WTC11 (cell line): ENCODE measurements at regions not wholly inside any gene's neighbourhood (a gene's known extent, or its start where the extent isn't known, plus 50 kb on each side); places are given as distances from the start of the nearest gene placed in this dataset.

Experiments
- ATAC-seq: fragments of 200-7000 bp; cut with Tn5 transposase; 2 replicates; pipeline ENCODE4 v1.10.0; 2021; ENCODE audit warnings: mild to moderate bottlenecking, moderate library complexity
- CTCF ChIA-PET: fragments of 300-600 bp; sonication (Branson Sonifier 250); formaldehyde crosslinking; loops from one replicate; lab custom pipeline; 2021; ENCODE audit warnings: antibody characterized with exemption; lab: Charles Lee
- POLR2A ChIA-PET: fragments of 350-600 bp; sonication (Branson Sonifier 250); formaldehyde crosslinking; loops from one replicate; lab custom pipeline; 2021; ENCODE audit warnings: antibody characterized with exemption; lab: Charles Lee
- DNase-seq: peaks from one replicate; pipeline ENCODE4 v3.0.0; 2021; ENCODE audit warnings: low spot score
- H3K27ac Mint-ChIP-seq: 2 replicates; pipeline ENCODE4 v1.8.0; 2021; ENCODE audit warnings: mixed read lengths
- H3K27me3 Mint-ChIP-seq: 2 replicates; pipeline ENCODE4 v1.8.0; 2021; ENCODE audit warnings: low read depth, mild to moderate bottlenecking, moderate library complexity, mixed read lengths
- H3K36me3 Mint-ChIP-seq: 2 replicates; pipeline ENCODE4 v1.8.0; 2021; ENCODE audit warnings: mixed read lengths
- H3K4me1 Mint-ChIP-seq: 2 replicates; pipeline ENCODE4 v1.8.0; 2022; ENCODE audit warnings: mixed read lengths
- H3K4me3 Mint-ChIP-seq: 2 replicates; pipeline ENCODE4 v1.8.0; 2021; ENCODE audit warnings: mild to moderate bottlenecking, moderate library complexity, mixed read lengths
- H3K9me3 Mint-ChIP-seq: 2 replicates; pipeline ENCODE4 v1.8.0; 2021; ENCODE audit warnings: mixed read lengths
- ATF1 ChIP-seq: sonication (generic); formaldehyde crosslinking; IDR thresholded peaks from 2 replicates; pipeline ENCODE4 v1.8.1; 2023; ENCODE audit warnings: mild to moderate bottlenecking, moderate library complexity, missing genetic modification reagents
- CREB1 ChIP-seq: sonication (generic); formaldehyde crosslinking; IDR thresholded peaks from 2 replicates; pipeline ENCODE4 v1.8.0; 2023; ENCODE audit warnings: mild to moderate bottlenecking, missing genetic modification reagents
- FOXP1 ChIP-seq: sonication (generic); formaldehyde crosslinking; IDR thresholded peaks from 2 replicates; pipeline ENCODE4 v1.8.0; 2022; ENCODE audit warnings: missing genetic modification reagents, mild to moderate bottlenecking, moderate library complexity, borderline replicate concordance
- FOXP4 ChIP-seq: sonication (generic); formaldehyde crosslinking; IDR thresholded peaks from 2 replicates; pipeline ENCODE4 v1.8.0; 2022; ENCODE audit warnings: mild to moderate bottlenecking, missing genetic modification reagents
- IRF2 ChIP-seq: sonication (generic); formaldehyde crosslinking; IDR thresholded peaks from 2 replicates; pipeline ENCODE4 v1.8.0; 2022; ENCODE audit warnings: low read depth, missing genetic modification reagents, borderline replicate concordance
- JAZF1 ChIP-seq: fragments of 250-450 bp; sonication (Bioruptor Pico); IDR thresholded peaks from 2 replicates; pipeline ENCODE4 v1.9.0; 2021; ENCODE audit warnings: moderate library complexity, mild to moderate bottlenecking, inconsistent platforms
- MXD4 ChIP-seq: fragments of 250-450 bp; sonication (Bioruptor Pico); IDR thresholded peaks from 2 replicates; pipeline ENCODE4 v1.8.0; 2021; ENCODE audit warnings: mild to moderate bottlenecking, moderate library complexity, borderline replicate concordance
- MYBL2 ChIP-seq: sonication (generic); formaldehyde crosslinking; IDR thresholded peaks from 2 replicates; pipeline ENCODE4 v1.8.1; 2023; ENCODE audit warnings: mild to moderate bottlenecking, moderate library complexity, missing genetic modification reagents
- NFYB ChIP-seq: sonication (generic); formaldehyde crosslinking; conservative IDR thresholded peaks from 2 replicates; pipeline ENCODE4 v1.8.0; 2022; ENCODE audit warnings: low read depth, missing genetic modification reagents
- NR3C1 ChIP-seq: sonication (generic); formaldehyde crosslinking; conservative IDR thresholded peaks from 2 replicates; pipeline ENCODE4 v1.8.1; 2023; ENCODE audit warnings: low read depth, mild to moderate bottlenecking, missing genetic modification reagents
- PRRX2 ChIP-seq: fragments of 250-450 bp; sonication (Bioruptor Pico); IDR thresholded peaks from 2 replicates; pipeline ENCODE4 v1.8.0; 2021; ENCODE audit warnings: mild to moderate bottlenecking
- TCF7 ChIP-seq: sonication (generic); formaldehyde crosslinking; IDR thresholded peaks from 2 replicates; pipeline ENCODE4 v1.8.0; 2022; ENCODE audit warnings: mild to moderate bottlenecking, low read depth, missing genetic modification reagents, moderate library complexity
- TEAD1 ChIP-seq: sonication (generic); formaldehyde crosslinking; IDR thresholded peaks from 2 replicates; pipeline ENCODE4 v1.8.0; 2022; ENCODE audit warnings: mild to moderate bottlenecking, missing genetic modification reagents
- ZNF121 ChIP-seq: sonication (generic); formaldehyde crosslinking; IDR thresholded peaks from 2 replicates; pipeline ENCODE4 v1.8.0; 2023; ENCODE audit warnings: missing genetic modification reagents
- ZNF232 ChIP-seq: sonication (generic); formaldehyde crosslinking; IDR thresholded peaks from 2 replicates; pipeline ENCODE4 v1.8.0; 2022; ENCODE audit warnings: mild to moderate bottlenecking, missing genetic modification reagents
- ZNF281 ChIP-seq: sonication (generic); formaldehyde crosslinking; IDR thresholded peaks from 2 replicates; pipeline ENCODE4 v1.8.0; 2023; ENCODE audit warnings: mild to moderate bottlenecking, missing genetic modification reagents
- ZNF396 ChIP-seq: fragments of 250-450 bp; sonication (Bioruptor Pico); IDR thresholded peaks from 2 replicates; pipeline ENCODE4 v1.8.0; 2021; ENCODE audit warnings: mild to moderate bottlenecking, moderate library complexity, borderline replicate concordance
- ZNF425 ChIP-seq: fragments of 250-450 bp; sonication (Bioruptor Pico); conservative IDR thresholded peaks from 2 replicates; pipeline ENCODE4 v1.9.0; 2021; ENCODE audit warnings: mild to moderate bottlenecking
- TF ChIP-seq, protein P1 (sequence below): sonication (generic); formaldehyde crosslinking; IDR thresholded peaks from 2 replicates; pipeline ENCODE4 v1.8.1; 2022; ENCODE audit warnings: low read depth, missing genetic modification reagents, borderline replicate concordance
- TF ChIP-seq, protein P2 (sequence below): fragments of 250-450 bp; sonication (Bioruptor Pico); IDR thresholded peaks from 2 replicates; pipeline ENCODE4 v1.9.0; 2021; ENCODE audit warnings: mild to moderate bottlenecking

DNA sequence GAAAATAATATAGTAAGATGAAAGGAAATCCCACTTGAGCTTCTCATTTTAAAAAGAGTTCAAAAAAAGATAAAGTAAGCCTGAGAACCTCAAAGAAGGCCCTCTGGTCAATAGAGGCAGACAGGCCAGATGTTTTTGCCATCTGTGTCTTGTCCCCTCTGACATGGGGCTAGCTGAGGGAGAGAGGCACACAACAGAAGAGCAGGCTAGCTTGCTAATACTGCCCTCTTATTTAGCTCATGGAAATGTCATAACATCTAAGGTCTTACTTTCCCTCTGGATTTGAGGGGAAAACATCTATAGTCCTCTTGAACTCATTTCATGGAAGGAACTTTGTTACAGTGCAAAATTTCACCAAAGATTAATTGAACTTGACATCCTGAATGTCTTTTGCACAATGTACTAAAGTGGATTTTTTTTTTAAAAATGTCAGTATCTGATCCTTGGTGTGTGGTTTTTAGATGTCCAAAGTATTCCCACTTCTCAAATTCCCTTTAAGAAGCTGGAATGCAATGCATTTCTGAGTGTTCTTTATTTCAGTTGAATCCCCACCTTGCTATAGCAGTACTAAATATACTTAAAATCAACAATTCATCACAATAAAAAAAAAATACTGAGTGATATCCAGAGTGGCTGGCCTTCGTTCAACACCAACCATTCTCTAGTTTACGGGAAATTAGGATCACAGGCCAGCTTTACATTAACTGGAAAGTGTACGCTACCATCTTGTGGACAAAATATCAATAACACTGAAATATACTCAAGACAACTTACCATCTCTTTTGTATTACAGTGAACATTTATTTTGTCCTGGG, 176.7 kb downstream of the PAH start (continued):
- TF ChIP-seq TEAD1 (no peak), JAZF1 (CRISPR knock-in tag) (no peak)
- TF ChIP-seq, all 79 proteins: peak for 0

GRCh38 chr12:102736328-102736727, 180.7 kb downstream of the PAH start:
- H3K9me3 Mint-ChIP-seq, result peaks cover 23% of the 10 kb centered on the region
- CTCF ChIA-PET, result no interaction called here
- no peak overlapping the region for H3K4me3 Mint-ChIP-seq
- H3K36me3 Mint-ChIP-seq, result peaks cover 9% of the 10 kb centered on the region
- DNase-seq (no peak), ATAC-seq (no peak)
- TF ChIP-seq PRRX2 (CRISPR knock-in tag) (no peak), MYBL2 (CRISPR knock-in tag) (no peak), ATF1 (no peak), MXD4 (no peak)
- H3K27me3 Mint-ChIP-seq, result no peaks in the 10 kb centered on the region
- no peak overlapping the region for H3K27ac Mint-ChIP-seq
- no peaks in the 10 kb centered on the region for H3K4me1 Mint-ChIP-seq
- POLR2A ChIA-PET, result interaction anchor here (0.6 kb wide), 1 partner anchor 793 kb away, joined by 5 read pairs; no protein-coding TSS in a partner anchor

DNA sequence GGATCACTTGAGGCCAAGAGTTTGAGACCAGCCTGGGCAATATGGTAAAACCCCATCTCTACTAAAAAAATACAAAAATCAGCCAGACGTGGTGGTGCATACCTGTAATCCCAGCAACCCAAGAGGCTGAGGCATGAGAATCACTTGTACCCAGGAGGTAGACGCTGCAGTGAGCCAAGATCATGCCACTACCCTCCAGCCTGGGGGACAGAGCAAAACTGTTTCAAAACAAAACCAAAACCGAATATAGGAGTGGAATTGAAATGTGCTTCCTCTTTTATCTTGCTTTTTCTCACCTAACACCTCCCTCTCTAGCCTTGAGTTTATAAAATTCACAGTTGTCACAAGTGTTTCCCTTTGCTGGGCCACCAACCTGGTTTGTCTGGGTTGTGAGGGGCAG, 181.9 kb downstream of the PAH start:
- Mint-ChIP-seq H3K4me1 (no peaks in the 10 kb centered on the region), H3K4me3 (no peak overlapping the region), H3K27me3 (no peaks in the 10 kb centered on the region), H3K36me3 (peaks cover 9% of the 10 kb centered on the region), H3K27ac (no peak overlapping the region), H3K9me3 (peaks cover 23% of the 10 kb centered on the region)
- CTCF ChIA-PET, result no interaction called here
- ATAC-seq (no peak), DNase-seq (no peak)
- TF ChIP-seq NR3C1 (CRISPR knock-in tag) (no peak), ZNF232 (CRISPR knock-in tag) (no peak), TCF7 (no peak), CREB1 (CRISPR knock-in tag) (no peak), ZNF281 (CRISPR knock-in tag) (no peak), IRF2 (CRISPR knock-in tag) (no peak), FOXP1 (CRISPR knock-in tag) (no peak), ZNF121 (CRISPR knock-in tag) (no peak)
- TF ChIP-seq, protein P1, sequence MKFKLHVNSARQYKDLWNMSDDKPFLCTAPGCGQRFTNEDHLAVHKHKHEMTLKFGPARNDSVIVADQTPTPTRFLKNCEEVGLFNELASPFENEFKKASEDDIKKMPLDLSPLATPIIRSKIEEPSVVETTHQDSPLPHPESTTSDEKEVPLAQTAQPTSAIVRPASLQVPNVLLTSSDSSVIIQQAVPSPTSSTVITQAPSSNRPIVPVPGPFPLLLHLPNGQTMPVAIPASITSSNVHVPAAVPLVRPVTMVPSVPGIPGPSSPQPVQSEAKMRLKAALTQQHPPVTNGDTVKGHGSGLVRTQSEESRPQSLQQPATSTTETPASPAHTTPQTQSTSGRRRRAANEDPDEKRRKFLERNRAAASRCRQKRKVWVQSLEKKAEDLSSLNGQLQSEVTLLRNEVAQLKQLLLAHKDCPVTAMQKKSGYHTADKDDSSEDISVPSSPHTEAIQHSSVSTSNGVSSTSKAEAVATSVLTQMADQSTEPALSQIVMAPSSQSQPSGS (CRISPR knock-in tag), result no peak
- POLR2A ChIA-PET, result no interaction called here

DNA sequence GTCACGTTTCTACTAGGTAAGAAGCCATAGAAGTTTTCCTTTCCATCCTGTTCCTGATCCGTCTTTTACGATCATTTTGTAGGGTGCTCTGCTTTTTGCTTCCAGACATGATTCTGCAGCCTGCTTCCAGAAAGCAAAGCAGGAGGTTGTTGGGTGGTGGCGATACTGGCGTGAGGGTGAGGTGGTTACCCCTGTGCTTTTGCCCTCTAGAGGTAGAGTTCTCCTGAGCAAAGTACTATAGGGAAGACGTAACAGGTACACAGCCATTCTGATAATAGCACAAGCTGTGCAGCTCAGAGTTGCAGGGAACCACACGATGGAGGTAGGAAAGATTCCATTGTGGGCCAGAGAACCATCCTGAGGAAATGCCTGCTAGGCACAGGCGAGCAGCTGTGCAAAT, 186.0 kb downstream of the PAH start:
- CTCF ChIA-PET, result interaction anchor here (1.1 kb wide), 1 partner anchor 28 kb away, joined by 3 read pairs; no protein-coding TSS in a partner anchor
- Mint-ChIP-seq H3K4me3 (no peak overlapping the region), H3K36me3 (no peaks in the 10 kb centered on the region), H3K27me3 (no peaks in the 10 kb centered on the region), H3K9me3 (peaks cover 6% of the 10 kb centered on the region; the same call in 1 of the 2 replicates), H3K4me1 (no peaks in the 10 kb centered on the region), H3K27ac (no peak overlapping the region)
- no peak for DNase-seq
- POLR2A ChIA-PET, result no interaction called here
- ATAC-seq, result peak; percentile 86
- TF ChIP-seq NFYB (CRISPR knock-in tag), result no peak
- no peak for TF ChIP-seq ZNF425 (CRISPR knock-in tag)
- TF ChIP-seq, protein P2, sequence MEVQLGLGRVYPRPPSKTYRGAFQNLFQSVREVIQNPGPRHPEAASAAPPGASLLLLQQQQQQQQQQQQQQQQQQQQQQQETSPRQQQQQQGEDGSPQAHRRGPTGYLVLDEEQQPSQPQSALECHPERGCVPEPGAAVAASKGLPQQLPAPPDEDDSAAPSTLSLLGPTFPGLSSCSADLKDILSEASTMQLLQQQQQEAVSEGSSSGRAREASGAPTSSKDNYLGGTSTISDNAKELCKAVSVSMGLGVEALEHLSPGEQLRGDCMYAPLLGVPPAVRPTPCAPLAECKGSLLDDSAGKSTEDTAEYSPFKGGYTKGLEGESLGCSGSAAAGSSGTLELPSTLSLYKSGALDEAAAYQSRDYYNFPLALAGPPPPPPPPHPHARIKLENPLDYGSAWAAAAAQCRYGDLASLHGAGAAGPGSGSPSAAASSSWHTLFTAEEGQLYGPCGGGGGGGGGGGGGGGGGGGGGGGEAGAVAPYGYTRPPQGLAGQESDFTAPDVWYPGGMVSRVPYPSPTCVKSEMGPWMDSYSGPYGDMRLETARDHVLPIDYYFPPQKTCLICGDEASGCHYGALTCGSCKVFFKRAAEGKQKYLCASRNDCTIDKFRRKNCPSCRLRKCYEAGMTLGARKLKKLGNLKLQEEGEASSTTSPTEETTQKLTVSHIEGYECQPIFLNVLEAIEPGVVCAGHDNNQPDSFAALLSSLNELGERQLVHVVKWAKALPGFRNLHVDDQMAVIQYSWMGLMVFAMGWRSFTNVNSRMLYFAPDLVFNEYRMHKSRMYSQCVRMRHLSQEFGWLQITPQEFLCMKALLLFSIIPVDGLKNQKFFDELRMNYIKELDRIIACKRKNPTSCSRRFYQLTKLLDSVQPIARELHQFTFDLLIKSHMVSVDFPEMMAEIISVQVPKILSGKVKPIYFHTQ, result no peak
- TF ChIP-seq FOXP4 (CRISPR knock-in tag), result no peak
- TF ChIP-seq ZNF121 (CRISPR knock-in tag), result no peak
- no peak for TF ChIP-seq ZNF396 (CRISPR knock-in tag)
